CD4-positive, alpha-beta T cell (primary cell): ENCODE measurements at regions not wholly inside any gene's neighbourhood (a gene's known extent, or its start where the extent isn't known, plus 50 kb on each side); places are given as distances from the start of the nearest gene placed in this dataset.

Source experiments
- ATAC-seq: fragments of 200-7000 bp; cut with Tn5 transposase; one replicate; pipeline ENCODE4 v1.10.0; 2022; ENCODE audit warnings: mild to moderate bottlenecking; ENCODE audit not compliant: poor library complexity
- CTCF ChIA-PET: fragments of 350-600 bp; sonication (Branson Sonifier 250); formaldehyde crosslinking; loops from one replicate; lab custom pipeline; 2021; ENCODE audit warnings: antibody characterized with exemption, inconsistent platforms; lab: Charles Lee
- POLR2A ChIA-PET: fragments of 350-600 bp; sonication (Branson Sonifier 250); formaldehyde crosslinking; loops from one replicate; lab custom pipeline; 2021; ENCODE audit warnings: antibody characterized with exemption, inconsistent platforms; lab: Charles Lee
- DNase-seq, 14 experiments: peaks; one replicate each; pipeline ENCODE4 v3.0.0-alpha.2; 2013 to 2020; ENCODE audit warnings: mixed read lengths in 2 of 14
- H3K27ac ChIP-seq, 2 donors: one replicate each; pipeline versions ENCODE4 v1.5.1 to v1.7.0; 2013; ENCODE audit warnings: low read length in 2 of 2, low read depth in 1 of 2, mild to moderate bottlenecking in 1 of 2
- H3K27me3 ChIP-seq, 2 experiments: 1 replicate in 1 of 2; 2 replicates in 1 of 2; pipeline versions ENCODE4 v1.6.1 to v1.7.0; 2013; ENCODE audit warnings: low read length in 2 of 2, control low read depth in 1 of 2, mild to moderate bottlenecking in 1 of 2, moderate library complexity in 1 of 2; ENCODE audit not compliant: insufficient read depth in 2 of 2, control insufficient read depth in 1 of 2
- H3K36me3 ChIP-seq: one replicate; pipeline ENCODE4 v1.6.1; 2013; ENCODE audit warnings: low read length, control low read depth; ENCODE audit not compliant: insufficient read depth
- H3K4me1 ChIP-seq: one replicate; pipeline ENCODE4 v1.6.1; 2013; ENCODE audit warnings: low read length, control low read depth; ENCODE audit not compliant: insufficient read depth
- H3K4me3 ChIP-seq: one replicate; pipeline ENCODE4 v1.5.1; 2013; ENCODE audit warnings: mild to moderate bottlenecking, low read length, moderate library complexity
- H3K9me3 ChIP-seq, 2 experiments: 1 replicate in 1 of 2; 2 replicates in 1 of 2; pipeline versions ENCODE4 v1.6.1 to v1.7.0; 2013; ENCODE audit warnings: low read length in 2 of 2, mild to moderate bottlenecking in 2 of 2, control low read depth in 1 of 2, moderate library complexity in 1 of 2; ENCODE audit not compliant: control insufficient read depth in 1 of 2, insufficient read depth in 1 of 2
- H3K27ac Mint-ChIP-seq: one replicate; pipeline ENCODE4 v1.8.0; 2020; ENCODE audit warnings: mixed read lengths
- H3K27me3 Mint-ChIP-seq: one replicate; pipeline ENCODE4 v1.8.0; 2021; ENCODE audit warnings: mixed read lengths
- H3K36me3 Mint-ChIP-seq: one replicate; pipeline ENCODE4 v1.8.0; 2021; ENCODE audit warnings: low read depth, mixed read lengths
- H3K4me1 Mint-ChIP-seq: one replicate; pipeline ENCODE4 v1.8.0; 2021; ENCODE audit warnings: low read depth, mixed read lengths
- H3K4me3 Mint-ChIP-seq: one replicate; pipeline ENCODE4 v1.8.0; 2020; ENCODE audit warnings: mild to moderate bottlenecking, mixed read lengths
- H3K9me3 Mint-ChIP-seq: one replicate; pipeline ENCODE4 v1.8.0; 2020; ENCODE audit warnings: mixed read lengths
- intact Hi-C, 2 experiments: fragments of 100-400 bp; cut with DNase I in 1 of 2; cut with micrococcal nuclease in 1 of 2; formaldehyde crosslinking; loops; one replicate each; pipeline versions ENCODE4 v1.15.1 to v1.9.0; 2023 to 2025; cut with DNase I, micrococcal nuclease
- TF ChIP-seq, protein P1 (sequence below): fragments of 200-600 bp; IDR thresholded peaks from one replicate; pipeline ENCODE4 v1.8.0; 2022; ENCODE audit warnings: antibody characterized with exemption, mild to moderate bottlenecking

DNA sequence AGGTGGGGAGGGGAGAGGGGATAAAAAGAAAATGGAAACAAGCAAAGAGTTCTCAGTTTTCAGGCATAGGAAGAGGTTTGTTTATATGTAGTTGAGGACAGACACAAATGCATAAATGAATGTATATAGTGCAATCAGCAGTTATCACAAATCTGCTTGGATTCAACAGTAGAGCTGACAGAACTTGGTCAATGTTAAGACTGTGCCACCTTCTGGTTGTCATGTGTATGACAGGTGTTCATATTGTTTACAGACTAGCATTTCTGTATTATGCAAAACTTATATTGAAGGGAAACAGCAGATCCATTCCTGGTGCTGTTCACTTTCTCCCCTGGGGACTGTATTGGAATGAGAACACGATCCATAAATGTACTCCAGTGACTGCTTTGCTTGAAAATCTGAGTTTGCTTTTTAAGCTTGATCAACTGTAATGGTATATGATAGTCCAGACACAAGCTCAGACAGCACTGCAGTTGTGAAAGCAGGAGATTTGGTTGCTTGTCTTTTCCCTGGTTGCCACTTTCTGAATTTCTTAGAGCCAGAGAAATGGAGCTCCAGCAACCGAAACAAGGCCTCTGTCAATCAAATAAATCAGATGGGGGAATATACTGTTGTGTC, 319.5 kb upstream of the OBI1 start:
- intact Hi-C loops, result loop anchor here (1.0 to 10.0 kb wide), 6 partner anchors 664 to 1394 kb away; no protein-coding TSS in a partner anchor

DNA sequence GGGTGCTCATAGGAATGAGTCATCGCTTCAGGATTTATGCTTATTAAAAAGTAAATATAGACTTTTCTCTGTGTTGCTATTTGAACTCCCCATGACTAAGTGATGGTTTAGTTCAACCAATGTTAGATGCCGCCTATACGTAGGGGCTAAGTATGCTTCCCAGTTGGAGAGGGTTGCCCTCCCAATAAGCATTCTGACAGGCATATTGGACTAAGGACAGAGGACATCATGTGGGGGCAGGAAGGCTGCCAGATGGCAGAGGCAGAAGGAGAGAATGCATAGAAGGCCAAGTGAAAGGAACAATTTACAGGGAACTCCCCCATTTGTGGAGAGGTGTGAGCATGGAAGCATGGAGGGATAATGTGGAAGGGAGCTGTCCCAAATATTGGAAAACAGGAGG, 318.4 kb upstream of the OBI1 start:
- intact Hi-C loops, result loop anchor here (5.0 to 10.0 kb wide), 5 partner anchors 663 to 1393 kb away; no protein-coding TSS in a partner anchor

More for the DNA sequence above, 319.5 kb upstream of the OBI1 start:
- Mint-ChIP-seq H3K27me3 (peaks cover 32% of the 10 kb centered on the region), H3K9me3 (no peaks in the 10 kb centered on the region), H3K4me3 (no peak overlapping the region), H3K4me1 (no peaks in the 10 kb centered on the region), H3K27ac (no peak overlapping the region), H3K36me3 (no peaks in the 10 kb centered on the region)
- Histone ChIP-seq H3K27ac (no peak overlapping the region), H3K4me3 (no peak overlapping the region), H3K27me3 (peaks cover 0 to 6% of the 10 kb centered on the region in 2 experiments), H3K36me3 (no peaks in the 10 kb centered on the region), H3K9me3 (no peaks in the 10 kb centered on the region), H3K4me1 (no peaks in the 10 kb centered on the region)
- TF ChIP-seq, protein P1, sequence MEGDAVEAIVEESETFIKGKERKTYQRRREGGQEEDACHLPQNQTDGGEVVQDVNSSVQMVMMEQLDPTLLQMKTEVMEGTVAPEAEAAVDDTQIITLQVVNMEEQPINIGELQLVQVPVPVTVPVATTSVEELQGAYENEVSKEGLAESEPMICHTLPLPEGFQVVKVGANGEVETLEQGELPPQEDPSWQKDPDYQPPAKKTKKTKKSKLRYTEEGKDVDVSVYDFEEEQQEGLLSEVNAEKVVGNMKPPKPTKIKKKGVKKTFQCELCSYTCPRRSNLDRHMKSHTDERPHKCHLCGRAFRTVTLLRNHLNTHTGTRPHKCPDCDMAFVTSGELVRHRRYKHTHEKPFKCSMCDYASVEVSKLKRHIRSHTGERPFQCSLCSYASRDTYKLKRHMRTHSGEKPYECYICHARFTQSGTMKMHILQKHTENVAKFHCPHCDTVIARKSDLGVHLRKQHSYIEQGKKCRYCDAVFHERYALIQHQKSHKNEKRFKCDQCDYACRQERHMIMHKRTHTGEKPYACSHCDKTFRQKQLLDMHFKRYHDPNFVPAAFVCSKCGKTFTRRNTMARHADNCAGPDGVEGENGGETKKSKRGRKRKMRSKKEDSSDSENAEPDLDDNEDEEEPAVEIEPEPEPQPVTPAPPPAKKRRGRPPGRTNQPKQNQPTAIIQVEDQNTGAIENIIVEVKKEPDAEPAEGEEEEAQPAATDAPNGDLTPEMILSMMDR, result peak; percentile 78
- CTCF ChIA-PET, result interaction anchor here (0.6 to 1.5 kb wide), 12 partner anchors 8 to 857 kb away, joined by 3 to 15 read pairs (median 4); partner anchors contain the start of gene POU4F1
- peak; percentile 55 for ATAC-seq
- peak in 9 of 14 experiments; percentile 5 to 64 (median 14) for DNase-seq
- POLR2A ChIA-PET, result interaction anchor here (0.6 to 2.0 kb wide), 2 partner anchors 393 to 841 kb away, joined by 3 to 6 read pairs; no protein-coding TSS in a partner anchor

DNA sequence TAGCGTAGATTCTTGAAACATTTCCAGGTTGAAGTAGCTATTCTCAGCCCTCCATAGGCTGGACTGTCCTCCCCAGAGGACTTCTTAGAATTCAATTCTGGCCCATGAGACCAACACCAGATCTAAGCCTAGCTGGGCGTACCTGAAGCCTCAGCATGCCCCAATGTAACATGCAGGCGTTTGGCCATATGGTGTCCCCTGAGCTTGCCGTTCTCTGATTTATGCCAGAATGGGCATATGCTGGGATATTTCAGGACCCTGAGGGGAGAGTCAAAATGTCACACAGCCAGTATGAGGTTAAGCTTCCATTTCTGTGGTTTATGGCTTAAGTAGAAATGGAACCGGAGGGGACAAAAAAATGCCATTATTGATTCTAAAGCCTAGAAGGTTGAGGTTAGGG, 317.7 kb upstream of the OBI1 start:
- H3K4me1 ChIP-seq, result no peaks in the 10 kb centered on the region
- no peak overlapping the region for H3K4me3 ChIP-seq
- DNase-seq, result no peak
- Mint-ChIP-seq H3K4me3 (no peak overlapping the region), H3K4me1 (no peaks in the 10 kb centered on the region), H3K27ac (no peak overlapping the region), H3K36me3 (no peaks in the 10 kb centered on the region), H3K27me3 (peaks cover 39% of the 10 kb centered on the region), H3K9me3 (no peaks in the 10 kb centered on the region)
- ChIA-PET CTCF (interaction anchor here (1.4 kb wide), 1 partner anchor 16 kb away, joined by 3 read pairs; no protein-coding TSS in a partner anchor), POLR2A (no interaction called here)
- peaks cover 0 to 6% of the 10 kb centered on the region in 2 experiments for H3K27me3 ChIP-seq
- intact Hi-C loops, result loop anchor here (5.0 to 10.0 kb wide), 5 partner anchors 662 to 1392 kb away; no protein-coding TSS in a partner anchor
- H3K27ac ChIP-seq, result no peak overlapping the region
- no peaks in the 10 kb centered on the region for H3K36me3 ChIP-seq
- H3K9me3 ChIP-seq, result no peaks in the 10 kb centered on the region
- no peak for ATAC-seq
- TF ChIP-seq, protein P1, result no peak

More for the DNA sequence above, 318.4 kb upstream of the OBI1 start:
- Histone ChIP-seq H3K4me1 (no peaks in the 10 kb centered on the region), H3K9me3 (no peaks in the 10 kb centered on the region), H3K4me3 (no peak overlapping the region), H3K27me3 (peaks cover 0 to 6% of the 10 kb centered on the region in 2 experiments), H3K27ac (no peak overlapping the region), H3K36me3 (no peaks in the 10 kb centered on the region)
- DNase-seq (no peak), ATAC-seq (no peak)
- Mint-ChIP-seq H3K36me3 (no peaks in the 10 kb centered on the region), H3K27me3 (peaks cover 39% of the 10 kb centered on the region), H3K4me3 (no peak overlapping the region), H3K4me1 (no peaks in the 10 kb centered on the region), H3K27ac (no peak overlapping the region), H3K9me3 (no peaks in the 10 kb centered on the region)
- TF ChIP-seq, protein P1, result no peak
- POLR2A ChIA-PET, result no interaction called here
- CTCF ChIA-PET, result no interaction called here
